MM.1S (cell line): ENCODE measurements at regions not wholly inside any gene's neighbourhood (a gene's known extent, or its start where the extent isn't known, plus 50 kb on each side); places are given as distances from the start of the nearest gene placed in this dataset.

ENCODE experiments used
- CTCF ChIP-seq: fragments of 300-600 bp; sonication (generic); IDR thresholded peaks from 2 replicates; pipeline ENCODE4 v1.5.1; 2016; ENCODE audit warnings: antibody characterized with exemption, low read length, mixed read lengths
- EZH2 ChIP-seq: fragments of 300-600 bp; sonication (generic); optimal IDR thresholded peaks from 2 replicates; pipeline ENCODE3; 2017; ENCODE audit warnings: low read depth, mild to moderate bottlenecking, antibody characterized with exemption, low read length, mixed read lengths
- EZH2phosphoT487 ChIP-seq: fragments of 300-600 bp; sonication (generic); IDR thresholded peaks from 2 replicates; pipeline ENCODE4 v1.6.1; 2018; ENCODE audit warnings: antibody characterized with exemption, low read length

DNA sequence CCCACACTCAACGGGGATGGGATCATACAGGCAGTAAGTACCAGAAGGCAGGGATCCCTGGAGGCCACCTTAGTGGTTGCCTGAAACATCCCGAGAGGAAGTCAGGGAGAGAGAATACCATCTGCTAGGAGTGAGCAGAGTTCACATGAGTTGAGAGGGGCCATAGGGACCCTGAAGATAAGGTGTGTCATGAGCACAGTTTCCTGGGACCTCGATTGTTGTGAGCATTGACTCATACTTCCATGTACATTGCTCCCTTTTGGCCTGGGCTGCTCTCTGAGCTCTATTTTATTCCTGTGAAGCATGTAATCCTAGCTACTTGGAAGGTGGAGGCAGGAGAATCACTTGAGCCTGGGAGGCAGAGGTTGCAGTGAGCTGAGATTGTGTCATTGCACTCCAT lies 120.5 kb downstream of the TBC1D30 start:
- no peak for TF ChIP-seq CTCF
- no peak for TF ChIP-seq EZH2
- no peak for TF ChIP-seq EZH2phosphoT487
